ENCODE measurements at regions not wholly inside any gene's neighbourhood (a gene's known extent, or its start where the extent isn't known, plus 50 kb on each side); places are given as distances from the start of the nearest gene placed in this dataset.
"Not testable (repeated sequence)": the region's sequence is repeated elsewhere in the genome, so short reads cannot be mapped to it uniquely, and the experiment has no call there.

GRCh38 chr21:27928534-27929115 lies 961.7 kb upstream of the ADAMTS5 start:
- H2AFZ ChIP-seq (ENCODE audit: low read depth, low read length); H3K36me3 ChIP-seq (ENCODE audit: control insufficient read depth in 2 of 2, extremely low read depth in 1 of 2, insufficient read depth in 2 of 2, low read length in 2 of 2); FAIRE-seq; H3K9me1 ChIP-seq (replicated peaks; ENCODE audit: control insufficient read depth, extremely low read depth, insufficient read depth, low read length); H3K9me3 ChIP-seq (replicated peaks; ENCODE audit: control insufficient read depth, insufficient read depth, low read length); H3K79me2 ChIP-seq (ENCODE audit: control insufficient read depth, insufficient read depth, low read length); dilution Hi-C loops (cut with MboI; ENCODE audit: extremely low pct_ligation_motif_present, low sequenced_read_pairs); H3K4me1 ChIP-seq (ENCODE audit: control insufficient read depth, extremely low read depth, insufficient read depth, low read length); CTCF ChIA-PET; H3K4me3 ChIP-seq (replicated peaks in 1 of 3; ENCODE audit: insufficient read depth in 1 of 3, low read depth in 1 of 3, low read length in 3 of 3); POLR2A ChIA-PET; H3K9ac ChIP-seq (replicated peaks; ENCODE audit: extremely low read depth, insufficient read depth, low read length); H4K20me1 ChIP-seq (replicated peaks; ENCODE audit: control insufficient read depth, extremely low read depth, insufficient read depth, low read length); H3K27me3 ChIP-seq (ENCODE audit: control insufficient read depth in 2 of 2, insufficient read depth in 2 of 2, low read length in 2 of 2); BruUV-seq (replicated peaks): not testable (repeated sequence)
- peak; percentile 84 for DNase-seq (ENCODE audit: low read depth, low spot score)
- H3K4me2 ChIP-seq (ENCODE audit: insufficient read depth, low read length): peak overlapping the region; percentile 57
- intact Hi-C loops (cut with micrococcal nuclease): loop anchor here (5.0 kb wide), 1 partner anchor 1081 kb away; the partner anchor contains the start of gene ADAMTS1
- H3K27ac ChIP-seq (ENCODE audit: insufficient read depth, low read depth, low read length): peak overlapping the region; percentile 29
- TF ChIP-seq JUN (IDR thresholded peaks at IDR 0.05; ENCODE audit: borderline replicate concordance, insufficient read depth, insufficient read length, low read depth): peak; percentile 78
- TF ChIP-seq FOS (IDR thresholded peaks at IDR 0.05; ENCODE audit: borderline replicate concordance, insufficient read depth, low read length): peak; percentile 74

- POLR2A ChIA-PET; H3K4me2 ChIP-seq (ENCODE audit: insufficient read depth, low read length); H3K79me2 ChIP-seq (ENCODE audit: control insufficient read depth, insufficient read depth, low read length); H3K4me3 ChIP-seq (replicated peaks in 1 of 3; ENCODE audit: insufficient read depth in 1 of 3, low read depth in 1 of 3, low read length in 3 of 3); H3K9me1 ChIP-seq (replicated peaks; ENCODE audit: control insufficient read depth, extremely low read depth, insufficient read depth, low read length); H4K20me1 ChIP-seq (replicated peaks; ENCODE audit: control insufficient read depth, extremely low read depth, insufficient read depth, low read length); FAIRE-seq; H3K9ac ChIP-seq (replicated peaks; ENCODE audit: extremely low read depth, insufficient read depth, low read length); H3K27me3 ChIP-seq (ENCODE audit: control insufficient read depth in 2 of 2, insufficient read depth in 2 of 2, low read length in 2 of 2); BruUV-seq (replicated peaks); intact Hi-C loops (cut with micrococcal nuclease); DNase-seq (ENCODE audit: low read depth, low spot score); H3K4me1 ChIP-seq (ENCODE audit: control insufficient read depth, extremely low read depth, insufficient read depth, low read length); H3K27ac ChIP-seq (ENCODE audit: insufficient read depth, low read depth, low read length); dilution Hi-C loops (cut with MboI; ENCODE audit: extremely low pct_ligation_motif_present, low sequenced_read_pairs); H3K9me3 ChIP-seq (replicated peaks; ENCODE audit: control insufficient read depth, insufficient read depth, low read length); CTCF ChIA-PET; H2AFZ ChIP-seq (ENCODE audit: low read depth, low read length); H3K36me3 ChIP-seq (ENCODE audit: control insufficient read depth in 2 of 2, extremely low read depth in 1 of 2, insufficient read depth in 2 of 2, low read length in 2 of 2): not testable (repeated sequence)
These were observed 954.5 kb upstream of the ADAMTS5 start for GRCh38 chr21:27921421-27921820.

GRCh38 chr21:27917966-27918365 lies 951.1 kb upstream of the ADAMTS5 start:
- BruUV-seq (replicated peaks); DNase-seq (ENCODE audit: low read depth, low spot score); H2AFZ ChIP-seq (ENCODE audit: low read depth, low read length); H3K9me1 ChIP-seq (replicated peaks; ENCODE audit: control insufficient read depth, extremely low read depth, insufficient read depth, low read length); dilution Hi-C loops (cut with MboI; ENCODE audit: extremely low pct_ligation_motif_present, low sequenced_read_pairs); CTCF ChIA-PET; H3K79me2 ChIP-seq (ENCODE audit: control insufficient read depth, insufficient read depth, low read length); H3K4me3 ChIP-seq (replicated peaks in 1 of 3; ENCODE audit: insufficient read depth in 1 of 3, low read depth in 1 of 3, low read length in 3 of 3); H3K9me3 ChIP-seq (replicated peaks; ENCODE audit: control insufficient read depth, insufficient read depth, low read length); POLR2A ChIA-PET; H4K20me1 ChIP-seq (replicated peaks; ENCODE audit: control insufficient read depth, extremely low read depth, insufficient read depth, low read length); H3K27ac ChIP-seq (ENCODE audit: insufficient read depth, low read depth, low read length); H3K9ac ChIP-seq (replicated peaks; ENCODE audit: extremely low read depth, insufficient read depth, low read length); H3K36me3 ChIP-seq (ENCODE audit: control insufficient read depth in 2 of 2, extremely low read depth in 1 of 2, insufficient read depth in 2 of 2, low read length in 2 of 2); intact Hi-C loops (cut with micrococcal nuclease); H3K4me2 ChIP-seq (ENCODE audit: insufficient read depth, low read length); FAIRE-seq; H3K4me1 ChIP-seq (ENCODE audit: control insufficient read depth, extremely low read depth, insufficient read depth, low read length); H3K27me3 ChIP-seq (ENCODE audit: control insufficient read depth in 2 of 2, insufficient read depth in 2 of 2, low read length in 2 of 2): not testable (repeated sequence)

GRCh38 chr21:27916326-27916725 lies 949.4 kb upstream of the ADAMTS5 start:
- H3K9me1 ChIP-seq (replicated peaks; ENCODE audit: control insufficient read depth, extremely low read depth, insufficient read depth, low read length); FAIRE-seq; H3K36me3 ChIP-seq (ENCODE audit: control insufficient read depth in 2 of 2, extremely low read depth in 1 of 2, insufficient read depth in 2 of 2, low read length in 2 of 2); H2AFZ ChIP-seq (ENCODE audit: low read depth, low read length); CTCF ChIA-PET; H3K4me3 ChIP-seq (replicated peaks in 1 of 3; ENCODE audit: insufficient read depth in 1 of 3, low read depth in 1 of 3, low read length in 3 of 3); dilution Hi-C loops (cut with MboI; ENCODE audit: extremely low pct_ligation_motif_present, low sequenced_read_pairs); DNase-seq (ENCODE audit: low read depth, low spot score); H3K9ac ChIP-seq (replicated peaks; ENCODE audit: extremely low read depth, insufficient read depth, low read length); H3K27me3 ChIP-seq (ENCODE audit: control insufficient read depth in 2 of 2, insufficient read depth in 2 of 2, low read length in 2 of 2); H3K4me2 ChIP-seq (ENCODE audit: insufficient read depth, low read length); POLR2A ChIA-PET; H3K27ac ChIP-seq (ENCODE audit: insufficient read depth, low read depth, low read length); H3K79me2 ChIP-seq (ENCODE audit: control insufficient read depth, insufficient read depth, low read length); BruUV-seq (replicated peaks); intact Hi-C loops (cut with micrococcal nuclease); H3K9me3 ChIP-seq (replicated peaks; ENCODE audit: control insufficient read depth, insufficient read depth, low read length); H4K20me1 ChIP-seq (replicated peaks; ENCODE audit: control insufficient read depth, extremely low read depth, insufficient read depth, low read length); H3K4me1 ChIP-seq (ENCODE audit: control insufficient read depth, extremely low read depth, insufficient read depth, low read length): not testable (repeated sequence)
